Renal pelvis (tissue), 1 donor: ENCODE measurements at regions not wholly inside any gene's neighbourhood (a gene's known extent, or its start where the extent isn't known, plus 50 kb on each side); places are given as distances from the start of the nearest gene placed in this dataset.

Experiments used
- DNase-seq: peaks from one replicate; pipeline ENCODE4 v3.0.0-alpha.2; 2013

DNA sequence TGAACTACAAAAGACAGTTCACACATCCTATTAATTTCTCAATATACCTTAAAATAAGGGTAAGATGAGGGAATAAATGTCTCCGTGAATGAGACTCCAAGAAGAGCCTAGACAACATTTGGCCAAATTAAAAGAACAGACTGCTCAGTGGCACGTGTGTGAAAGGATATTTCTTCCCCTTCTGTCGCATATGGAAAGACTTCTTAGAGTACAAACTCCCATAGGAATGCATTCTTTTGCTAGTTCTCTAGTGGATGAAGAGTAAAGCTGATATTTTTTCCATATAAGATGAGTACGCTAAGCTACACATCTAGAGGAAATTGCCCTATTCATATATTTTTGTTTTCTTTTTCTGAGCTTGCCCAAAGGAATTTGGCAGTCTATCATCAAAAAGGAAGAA lies 710.0 kb upstream of the ID2 start:
- DNase-seq, result no peak

DNA sequence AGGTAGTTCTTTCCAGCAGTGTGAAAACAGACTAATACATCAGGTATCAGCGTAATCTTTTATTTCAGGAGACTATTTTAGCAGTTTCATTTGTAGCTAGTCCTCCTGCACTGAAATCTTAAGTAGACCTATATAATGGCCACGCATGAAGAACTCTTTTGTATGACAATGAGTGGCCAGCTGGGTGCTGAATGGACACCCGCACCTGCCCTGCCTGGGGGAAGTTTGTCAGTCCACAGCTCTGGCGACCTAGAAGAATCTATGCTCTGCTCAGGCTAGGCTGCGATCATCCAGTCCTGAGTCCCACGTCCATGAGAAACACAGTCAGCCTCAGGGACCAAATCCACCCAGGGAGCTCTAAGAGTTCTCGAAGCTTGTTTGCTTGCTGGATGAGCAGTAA lies 709.2 kb upstream of the ID2 start:
- DNase-seq, result no peak

DNA sequence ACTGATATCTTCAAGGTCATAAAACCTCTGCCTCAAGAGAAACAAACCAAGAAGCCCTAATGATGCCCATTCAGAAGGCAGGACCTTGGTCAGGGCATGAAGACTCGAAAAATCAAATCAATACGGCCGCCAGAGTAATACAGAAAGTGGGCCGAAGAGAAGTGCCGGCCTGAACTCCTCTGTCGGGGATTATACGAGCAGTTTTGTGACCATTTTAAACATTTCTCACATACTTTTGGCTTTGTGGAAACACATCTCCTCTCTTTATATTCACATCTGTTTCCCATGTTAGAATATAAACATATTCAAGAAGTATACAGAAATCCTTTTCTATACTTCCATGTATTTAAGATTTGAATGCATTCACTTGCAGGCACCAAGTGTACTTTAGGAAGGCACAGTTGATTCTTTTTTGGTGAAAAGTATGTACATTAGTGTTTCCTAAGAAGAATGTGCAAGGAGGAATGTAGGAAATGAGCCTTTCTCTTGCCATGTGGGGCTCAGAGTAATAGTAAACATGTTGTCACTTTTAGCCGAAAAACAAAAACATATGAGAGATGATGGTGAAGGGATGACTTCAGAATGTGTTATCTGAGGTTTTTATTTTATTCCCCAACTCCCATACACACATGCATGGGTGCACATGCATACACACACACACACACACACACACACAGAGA lies 707.9 kb upstream of the ID2 start:
- no peak for DNase-seq

DNA sequence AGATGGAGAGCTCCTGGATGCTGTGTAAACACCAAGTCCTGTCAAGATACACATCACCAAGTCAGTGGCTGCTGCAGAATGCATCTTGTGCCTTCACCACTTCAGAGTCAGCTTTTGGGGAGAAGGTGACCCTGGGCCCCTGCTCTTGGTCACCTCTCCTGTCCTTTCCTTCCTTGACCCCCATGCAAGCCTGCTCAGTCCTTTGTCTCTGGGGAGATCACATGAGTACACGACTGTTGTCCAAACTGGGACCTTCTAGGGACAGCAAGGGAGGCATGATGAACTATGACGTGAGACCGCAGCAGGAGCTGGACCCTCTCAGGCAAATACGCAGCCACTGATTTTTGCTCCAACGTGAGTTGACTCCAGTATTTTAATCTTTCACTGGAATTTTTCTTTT lies 706.9 kb upstream of the ID2 start:
- DNase-seq, result no peak

DNA sequence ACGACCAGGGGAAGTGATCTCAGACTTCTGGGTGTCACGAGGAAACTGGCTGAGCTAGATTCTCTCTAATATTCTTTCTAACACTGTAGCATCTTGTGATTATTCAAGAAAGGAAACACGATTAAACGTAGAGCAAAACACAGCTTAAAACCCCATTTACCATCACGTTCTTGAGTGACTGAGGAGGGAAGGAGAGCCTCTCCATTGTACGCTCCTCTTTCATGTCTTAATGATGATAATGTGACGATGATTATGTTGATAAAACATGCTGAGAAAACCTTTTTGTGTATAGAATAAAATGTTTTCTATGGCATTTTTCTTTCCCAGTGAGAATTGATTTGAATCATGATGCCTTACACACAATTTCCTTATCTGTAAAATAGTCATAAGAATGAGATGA lies 705.6 kb upstream of the ID2 start:
- no peak for DNase-seq

DNA sequence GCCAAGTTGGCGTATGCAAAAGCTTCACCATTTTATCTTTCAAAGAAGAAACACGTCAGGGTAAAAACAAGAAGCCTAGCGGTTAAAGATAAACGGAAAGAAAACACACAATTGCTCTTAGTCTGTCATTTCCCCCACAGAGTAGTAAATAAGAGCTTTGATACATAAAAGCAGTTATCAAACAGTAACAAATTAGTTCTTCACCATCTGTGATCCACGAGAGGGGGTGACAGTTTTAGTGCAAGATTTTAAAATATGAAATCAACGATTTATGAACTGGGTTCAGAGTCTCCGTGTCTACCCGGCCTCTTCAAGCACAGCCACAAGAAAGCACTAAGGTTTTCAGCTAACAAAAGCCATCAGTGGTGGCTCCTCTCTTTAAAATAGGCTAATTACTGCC lies 703.9 kb upstream of the ID2 start:
- DNase-seq, result peak; percentile 72

DNA sequence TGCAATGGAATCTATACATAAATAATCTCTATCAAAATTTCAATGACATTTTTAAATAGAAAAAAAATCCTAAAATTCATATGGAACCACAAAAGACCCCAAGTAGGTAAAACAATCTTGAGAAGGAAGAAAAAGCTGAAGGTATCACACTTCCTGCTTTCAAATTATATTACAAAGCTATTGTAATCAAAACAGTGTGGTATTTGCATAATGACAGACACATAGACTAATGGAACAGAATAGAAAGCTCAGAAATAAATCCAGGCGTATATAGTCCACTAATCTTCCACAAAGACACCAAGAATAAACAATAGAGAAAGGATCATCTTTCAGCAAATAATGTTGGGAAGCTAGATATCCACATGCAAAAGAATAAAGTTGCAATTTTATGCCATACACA lies 699.8 kb upstream of the ID2 start:
- DNase-seq, result no peak

DNA sequence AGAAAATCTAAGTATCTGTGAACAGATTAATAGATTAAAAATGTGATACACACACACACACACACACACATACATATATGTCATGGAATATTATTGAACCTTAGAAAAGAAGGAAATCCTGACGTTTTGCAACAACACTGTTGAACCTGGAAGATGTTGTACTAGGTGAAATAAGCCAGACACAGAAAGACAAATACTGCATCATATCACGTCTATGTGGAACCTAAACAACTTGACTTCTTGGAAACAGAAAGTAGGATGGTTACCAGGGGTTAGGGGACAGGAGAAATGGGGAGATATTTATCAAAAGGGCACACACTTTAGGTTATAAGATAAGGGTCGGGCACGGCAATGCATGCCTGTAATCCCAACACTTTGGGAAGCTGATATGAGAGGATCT lies 698.4 kb upstream of the ID2 start:
- no peak for DNase-seq

DNA sequence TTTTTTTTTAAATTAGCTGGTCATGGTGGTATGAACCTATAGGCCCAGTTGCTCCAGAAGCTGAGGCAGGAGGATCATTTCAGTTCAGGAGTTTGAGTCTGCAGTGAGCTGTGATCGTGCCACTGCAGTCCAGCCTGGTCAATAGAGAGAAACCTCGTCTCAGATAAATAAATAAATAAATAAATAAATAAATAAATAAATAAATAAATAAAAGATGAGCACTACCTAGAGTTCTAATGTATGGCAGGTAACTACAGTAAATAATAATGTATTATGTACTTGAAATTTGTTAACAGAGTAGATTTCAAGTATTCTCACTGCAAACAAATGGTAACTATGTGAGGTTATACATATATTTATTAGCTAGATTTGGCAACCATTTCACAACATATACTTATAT lies 697.9 kb upstream of the ID2 start:
- DNase-seq, result no peak

DNA sequence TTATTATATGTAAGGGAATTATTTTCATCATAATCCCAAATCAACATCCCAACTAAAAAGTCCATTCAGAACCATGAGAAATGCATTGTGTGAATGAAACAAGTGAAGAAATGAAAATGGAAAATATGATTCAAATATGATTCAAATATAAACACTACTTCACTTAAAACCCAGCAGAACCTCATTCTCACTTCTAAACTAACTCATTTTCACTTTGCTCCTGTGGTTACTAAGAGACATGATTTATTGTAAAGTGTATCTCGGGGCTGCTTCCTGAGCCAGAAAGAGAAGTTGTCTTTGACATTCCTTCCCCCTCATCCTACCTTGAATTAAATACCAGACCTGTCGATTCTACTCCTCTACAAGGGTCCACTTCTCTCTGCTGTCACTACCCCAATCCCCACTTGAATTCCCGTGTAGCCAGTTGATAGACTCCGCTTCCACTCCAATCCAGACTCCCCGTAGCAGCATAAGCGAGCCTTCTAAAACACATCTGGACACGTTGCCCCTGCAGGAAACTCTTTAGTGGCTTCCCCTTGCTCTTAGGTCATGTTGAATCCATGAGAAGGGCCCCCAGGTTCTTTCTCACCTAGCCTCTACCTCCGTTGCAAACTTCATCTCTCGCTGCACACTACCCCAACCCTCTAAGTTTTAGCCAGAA lies 697.0 kb upstream of the ID2 start:
- no peak for DNase-seq

DNA sequence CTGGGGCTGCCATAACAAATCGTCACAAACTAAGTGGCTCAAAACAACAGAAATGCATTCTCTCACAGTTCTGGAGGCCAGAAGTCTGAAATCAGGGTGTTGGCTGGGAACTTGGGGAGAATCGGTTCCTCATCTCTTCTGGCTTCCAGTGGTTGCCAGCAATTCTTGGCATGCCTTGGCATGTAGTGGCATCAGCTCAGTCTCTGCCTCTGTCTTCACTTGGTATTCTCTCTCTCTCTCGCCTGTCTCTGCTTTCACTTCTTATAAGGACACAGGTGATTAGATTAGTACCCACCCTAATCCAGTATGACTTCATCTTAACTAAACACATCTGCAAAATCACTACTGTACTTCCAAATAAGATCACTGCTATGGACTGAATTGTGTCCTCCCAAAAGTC lies 695.4 kb upstream of the ID2 start:
- DNase-seq, result no peak

DNA sequence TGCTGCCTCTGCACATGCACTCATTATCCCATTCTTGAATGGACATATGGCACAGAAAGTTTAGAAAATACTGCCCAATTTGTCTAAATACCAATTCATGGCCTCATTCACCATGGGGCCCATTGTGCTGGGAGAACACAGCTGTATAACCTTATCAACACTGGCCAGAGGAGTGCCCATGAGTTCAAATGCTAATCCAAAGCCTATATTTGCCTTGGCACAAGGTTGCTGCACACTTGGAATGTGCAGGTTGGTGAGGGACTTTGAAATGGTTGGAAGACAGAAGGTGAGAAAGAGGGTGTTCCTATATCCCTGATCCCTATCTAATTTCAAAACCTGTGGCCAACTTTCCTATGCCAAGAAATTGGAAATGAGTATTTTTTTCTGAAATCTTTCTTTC lies 693.9 kb upstream of the ID2 start:
- DNase-seq, result no peak

DNA sequence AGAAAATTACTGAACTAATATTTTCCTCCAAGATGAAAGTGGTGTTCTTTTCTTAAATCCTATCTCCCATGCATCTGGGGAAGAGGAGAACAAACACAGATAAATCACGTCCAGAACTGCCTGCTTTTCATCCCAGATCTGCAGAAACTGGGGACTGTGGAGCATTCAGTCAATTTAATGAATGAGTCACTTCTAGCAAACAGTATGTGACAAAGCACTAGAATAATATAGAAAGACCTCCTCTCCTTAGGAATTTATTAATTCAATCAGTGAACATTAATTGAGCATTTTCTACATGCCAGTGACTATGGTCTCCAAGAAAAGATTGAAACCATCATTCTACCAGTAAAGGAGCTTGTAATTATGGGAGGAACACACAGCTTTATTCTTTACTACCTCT lies 693.4 kb upstream of the ID2 start:
- no peak for DNase-seq

DNA sequence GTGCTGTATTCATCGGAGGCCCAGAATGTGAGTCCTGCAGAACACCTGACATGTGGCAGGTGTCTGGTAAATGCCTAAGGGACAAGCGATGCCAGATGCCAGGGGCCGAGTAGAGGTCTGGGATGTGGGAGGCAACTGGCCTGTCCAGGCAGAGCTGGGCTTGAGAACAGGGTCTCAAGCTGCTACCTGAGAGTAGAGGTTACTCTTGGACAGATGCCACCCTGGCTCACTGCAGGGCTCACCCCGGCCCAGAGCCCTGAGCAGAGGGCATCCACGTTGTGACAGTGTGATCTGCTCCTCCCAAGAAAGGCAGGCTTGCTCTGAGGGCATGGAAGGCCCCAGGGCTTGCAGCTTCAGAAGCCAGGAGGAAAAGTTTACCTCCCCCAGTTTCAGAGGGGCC lies 692.0 kb upstream of the ID2 start:
- no peak for DNase-seq

DNA sequence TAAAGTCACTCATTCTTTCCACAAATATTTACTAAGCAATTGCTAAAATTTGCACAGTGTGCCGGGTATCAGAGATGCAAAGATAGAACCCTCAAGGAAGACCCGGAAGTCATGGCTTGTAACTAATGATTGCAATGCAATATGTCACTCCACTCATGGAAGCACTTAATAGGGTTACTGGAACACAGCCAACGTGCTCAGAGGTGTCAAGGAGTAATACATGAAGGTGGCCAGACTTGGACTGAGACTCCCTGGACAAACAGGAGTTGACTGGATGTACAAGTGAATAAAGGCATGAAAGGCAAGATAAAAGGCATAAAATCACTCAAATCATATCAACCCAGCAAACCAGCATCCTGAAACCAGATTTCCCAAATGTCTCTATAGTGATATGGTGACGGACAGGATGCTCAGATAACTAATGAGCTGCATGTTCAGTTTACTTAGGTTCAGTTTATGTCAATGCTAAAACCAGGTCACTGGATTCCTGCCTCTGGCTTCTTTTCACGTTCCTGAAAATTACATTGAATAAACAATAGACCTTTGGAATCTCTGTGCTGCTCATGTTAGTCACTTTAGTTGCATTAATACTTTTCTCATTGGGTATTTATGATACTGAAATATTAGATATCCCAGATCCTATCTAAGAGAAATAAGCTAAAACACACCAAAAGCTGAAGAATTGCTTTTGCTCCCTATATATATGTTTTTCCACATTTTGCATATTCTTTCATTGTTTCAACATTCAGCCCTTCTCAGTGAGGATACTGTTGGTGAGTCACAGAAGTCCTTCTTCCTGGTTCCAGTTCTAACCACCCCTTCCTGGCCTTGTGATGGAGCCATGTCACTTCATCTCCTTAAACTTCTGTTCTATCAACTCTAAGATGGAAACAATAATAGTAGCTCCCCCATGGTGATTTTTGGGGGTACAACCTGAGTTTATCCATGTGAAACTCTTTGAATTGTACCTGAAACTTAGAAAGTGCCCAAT lies 688.9 kb upstream of the ID2 start:
- no peak for DNase-seq

DNA sequence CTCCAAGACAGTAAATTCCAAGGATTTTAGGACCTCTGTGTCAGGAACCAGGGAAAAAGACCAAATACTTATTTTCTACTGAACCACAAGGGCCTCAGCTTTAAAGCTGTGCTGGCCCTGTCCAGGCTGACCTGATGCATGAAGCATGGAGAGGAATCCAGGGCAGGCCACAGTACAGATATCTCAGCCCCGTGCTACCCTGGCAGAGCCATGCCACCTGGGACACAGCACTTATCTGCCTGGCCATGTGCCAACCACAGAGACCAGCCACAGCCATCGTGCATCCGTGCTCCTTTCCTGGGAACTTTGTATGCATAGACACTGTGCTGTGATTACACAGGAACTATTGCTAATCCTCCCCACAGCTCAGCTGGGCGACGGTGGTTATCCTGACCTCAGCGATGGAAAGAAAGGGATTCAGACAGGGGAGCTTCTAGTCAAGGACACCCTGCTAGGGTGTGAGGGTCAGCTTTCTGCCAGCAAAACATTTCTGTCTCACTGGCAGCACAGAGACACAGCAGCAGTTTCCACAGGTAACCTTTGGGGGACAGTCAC lies 687.4 kb upstream of the ID2 start:
- no peak for DNase-seq

DNA sequence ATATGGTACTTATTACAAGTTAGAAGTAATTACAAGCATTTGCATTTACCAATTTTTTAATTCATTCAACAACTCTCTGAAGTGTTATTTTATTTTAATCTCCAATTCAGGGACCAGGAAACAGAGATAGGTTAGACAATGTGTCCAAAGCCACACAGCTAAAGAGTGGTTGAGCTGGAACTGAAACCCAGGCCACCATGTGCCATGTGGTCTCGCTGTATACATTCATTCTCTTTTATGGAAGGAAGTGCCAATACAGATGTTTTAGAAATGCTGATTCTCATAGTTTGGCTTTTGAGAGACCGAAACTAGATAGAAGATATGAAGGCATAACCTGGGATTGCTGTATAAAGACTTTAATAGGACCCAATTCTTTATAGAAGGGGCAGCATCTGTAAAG lies 684.6 kb upstream of the ID2 start:
- DNase-seq, result no peak

DNA sequence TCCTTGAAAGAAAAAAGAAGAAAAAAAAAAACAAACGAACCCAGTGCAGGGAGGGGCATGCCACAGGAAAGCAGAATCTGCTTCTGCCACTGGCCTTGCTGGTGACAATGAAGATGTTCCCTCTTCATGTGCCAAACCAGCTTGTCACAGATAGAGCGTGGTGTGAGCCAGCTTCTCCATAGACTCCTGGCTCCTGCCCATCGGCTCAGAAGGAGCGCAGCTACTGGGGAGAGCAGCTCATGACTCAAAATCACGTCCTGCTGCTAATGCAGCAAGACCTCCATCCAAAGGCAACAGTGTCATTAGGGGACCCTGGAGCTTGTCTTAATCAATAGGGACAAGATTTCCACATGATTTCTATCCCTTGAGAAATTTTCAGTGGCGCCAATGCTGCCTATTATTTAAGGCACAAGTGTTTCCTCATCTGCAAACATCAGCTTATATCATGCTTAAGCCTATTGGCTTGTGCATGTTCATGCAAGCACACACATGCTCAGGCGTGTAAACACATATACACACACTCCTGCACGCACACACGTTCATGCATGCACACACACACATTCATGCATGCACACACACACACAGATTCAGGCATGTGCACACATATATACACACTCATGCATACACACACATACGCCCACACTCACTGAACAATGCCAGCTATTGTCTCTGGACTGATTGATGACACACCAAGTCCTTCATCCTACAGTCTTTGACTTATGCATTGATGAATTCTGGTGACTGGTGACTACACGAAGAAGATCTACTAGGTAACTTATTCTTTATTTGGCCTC lies 682.0 kb upstream of the ID2 start:
- DNase-seq, result no peak

DNA sequence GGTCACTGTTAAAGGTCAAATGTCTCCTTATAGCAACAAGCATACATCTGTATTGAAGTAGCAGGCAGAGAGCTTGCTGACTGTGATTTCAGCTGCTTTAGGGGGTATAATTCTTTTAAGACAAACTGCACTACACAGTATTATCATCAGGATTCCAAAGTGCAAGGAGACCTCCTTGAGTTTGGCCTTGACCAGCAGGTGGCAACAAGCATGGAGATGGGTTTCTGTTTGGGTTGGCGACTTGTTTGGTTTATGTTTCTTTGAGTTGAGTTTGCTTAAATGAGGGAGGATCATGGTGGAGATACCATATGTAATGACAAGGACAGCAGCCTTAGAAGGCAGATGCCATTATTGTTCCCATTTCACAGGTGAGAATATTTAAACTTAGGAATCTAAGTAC lies 681.0 kb upstream of the ID2 start:
- no peak for DNase-seq

DNA sequence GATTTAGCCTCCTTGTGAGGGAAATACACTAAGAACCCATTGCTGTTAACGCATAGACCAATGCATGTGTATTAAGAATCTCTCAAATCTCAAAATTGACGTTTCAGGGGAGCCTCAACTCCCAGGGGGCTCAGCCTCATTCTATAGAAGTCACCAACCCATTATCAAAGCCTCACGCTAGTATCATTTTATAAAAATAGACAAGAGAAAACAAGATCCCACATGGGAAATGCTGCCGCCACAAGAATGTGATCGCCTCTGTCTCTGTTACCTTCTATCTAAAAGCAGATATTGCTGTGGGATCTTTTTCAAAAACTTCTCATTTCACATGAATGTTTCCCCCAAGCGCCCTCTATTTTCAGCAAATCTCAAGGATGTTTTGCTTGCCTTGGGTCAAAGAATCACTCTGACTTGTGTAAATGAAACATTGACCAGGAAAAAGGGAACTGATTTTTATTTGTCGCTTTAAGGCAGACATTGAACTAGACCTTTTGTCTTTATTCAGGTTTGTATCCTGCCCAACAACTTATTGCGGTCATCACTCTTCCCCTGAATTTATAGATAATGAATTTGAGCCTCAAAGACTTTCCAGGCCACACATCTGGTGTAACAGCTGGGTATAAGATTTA lies 679.0 kb upstream of the ID2 start:
- no peak for DNase-seq

DNA sequence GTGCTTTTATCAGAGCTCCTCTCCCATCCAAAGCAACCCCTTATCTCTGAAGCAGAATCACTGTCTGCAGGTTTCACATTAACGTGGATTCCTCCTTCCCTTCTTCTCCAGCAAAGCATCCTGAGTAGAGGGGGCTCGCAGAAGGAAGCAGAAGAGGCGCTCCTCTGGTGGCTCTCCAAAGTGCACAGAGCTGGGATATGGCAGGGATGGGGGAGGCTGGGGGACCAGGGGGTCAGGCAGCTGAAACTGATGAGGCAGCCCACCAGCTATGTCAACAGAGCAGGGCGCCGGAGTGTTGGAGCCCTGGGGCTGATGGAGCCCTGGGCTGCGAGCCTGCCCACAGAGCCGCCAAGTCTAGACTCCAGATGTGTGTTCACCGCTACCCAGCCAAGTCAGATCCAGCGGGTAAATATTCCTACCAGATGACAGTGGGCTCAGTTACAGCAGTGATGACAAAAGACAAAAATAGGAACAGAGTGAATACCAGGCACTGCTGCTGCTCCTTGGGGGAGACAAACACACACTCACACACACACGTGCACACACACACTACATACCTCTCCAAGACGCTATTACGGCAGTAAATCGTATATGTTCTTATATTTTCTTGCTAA lies 678.3 kb upstream of the ID2 start:
- peak; percentile 35 for DNase-seq
